DOHH2 (cell line): ENCODE measurements at regions not wholly inside any gene's neighbourhood (a gene's known extent, or its start where the extent isn't known, plus 50 kb on each side); places are given as distances from the start of the nearest gene placed in this dataset.

Source experiments
- H3F3A ChIP-seq: fragments of 200-600 bp; sonication (generic), shearing (Covaris generic); 2 replicates; pipeline ENCODE4 v1.6.0; 2016; ENCODE audit warnings: antibody characterized with exemption, mild to moderate bottlenecking; ENCODE audit not compliant: control insufficient read depth, insufficient read depth
- H3K27ac ChIP-seq: fragments of 200-600 bp; sonication (generic); 2 replicates; pipeline ENCODE4 v1.5.1; 2014; ENCODE audit warnings: low read depth, mild to moderate bottlenecking, low read length, moderate library complexity
- H3K27me3 ChIP-seq: fragments of 200-600 bp; sonication (generic); 2 replicates; pipeline ENCODE4 v1.6.1; 2014; ENCODE audit warnings: mild to moderate bottlenecking, low read length, mixed read lengths; ENCODE audit not compliant: control insufficient read depth
- H3K36me3 ChIP-seq: fragments of 200-600 bp; sonication (generic); 2 replicates; pipeline ENCODE4 v1.6.1; 2014; ENCODE audit warnings: mild to moderate bottlenecking, low read length, moderate library complexity, mixed read lengths; ENCODE audit not compliant: control insufficient read depth
- H3K4me1 ChIP-seq: fragments of 200-600 bp; sonication (generic); 2 replicates; pipeline ENCODE4 v1.6.1; 2014; ENCODE audit warnings: mild to moderate bottlenecking, low read length, mixed read lengths; ENCODE audit not compliant: control insufficient read depth
- H3K4me2 ChIP-seq: fragments of 200-600 bp; sonication (generic); 2 replicates; pipeline ENCODE4 v1.6.0; 2014; ENCODE audit warnings: mild to moderate bottlenecking, low read length, moderate library complexity
- H3K4me3 ChIP-seq: fragments of 200-600 bp; sonication (generic); 2 replicates; pipeline ENCODE4 v1.5.1; 2014; ENCODE audit warnings: mild to moderate bottlenecking, low read length, mixed read lengths
- H3K79me2 ChIP-seq: fragments of 200-600 bp; sonication (generic); 2 replicates; pipeline ENCODE4 v1.6.1; 2014; ENCODE audit warnings: mild to moderate bottlenecking, low read length, mixed read lengths; ENCODE audit not compliant: control insufficient read depth
- H3K9me2 ChIP-seq: fragments of 200-600 bp; sonication (generic); replicated peaks from 2 replicates; pipeline ENCODE4 v1.6.1; 2014; ENCODE audit warnings: mild to moderate bottlenecking, low read length, mixed read lengths; ENCODE audit not compliant: control insufficient read depth
- H3K9me3 ChIP-seq: fragments of 200-600 bp; sonication (generic); 2 replicates; pipeline ENCODE4 v1.6.1; 2014; ENCODE audit warnings: antibody characterized with exemption, low read length, mixed read lengths; ENCODE audit not compliant: control insufficient read depth, insufficient read depth
- H4K20me1 ChIP-seq: fragments of 200-600 bp; sonication (generic); 2 replicates; pipeline ENCODE4 v1.6.0; 2014; ENCODE audit warnings: low read depth, mild to moderate bottlenecking, antibody characterized with exemption, low read length, moderate library complexity; ENCODE audit not compliant: control insufficient read depth, insufficient read depth
- CTCF ChIP-seq: fragments of 200-600 bp; sonication (generic); IDR thresholded peaks from one replicate; pipeline ENCODE4 v1.5.1; 2014; ENCODE audit warnings: antibody characterized with exemption, mild to moderate bottlenecking, low read depth, low read length; ENCODE audit not compliant: poor library complexity, severe bottlenecking
- EZH2phosphoT487 ChIP-seq: fragments of 200-600 bp; sonication (generic); IDR thresholded peaks from 2 replicates; pipeline ENCODE4 v1.6.1; 2017; ENCODE audit warnings: borderline replicate concordance, mild to moderate bottlenecking, antibody characterized with exemption, low read length, moderate library complexity, mixed read lengths

GRCh38 chr15:25582886-25583285 is 144.1 kb upstream of the UBE3A start:
- Histone ChIP-seq H3K27me3 (no peaks in the 10 kb centered on the region), H3K4me2 (no peak overlapping the region), H3K4me1 (no peaks in the 10 kb centered on the region), H4K20me1 (no peaks in the 10 kb centered on the region), H3K4me3 (no peak overlapping the region), H3K9me3 (peaks cover 3% of the 10 kb centered on the region; the same call in 1 of the 2 replicates), H3K27ac (no peak overlapping the region), H3F3A (no peaks in the 10 kb centered on the region), H3K9me2 (no peaks in the 10 kb centered on the region), H3K36me3 (no peaks in the 10 kb centered on the region), H3K79me2 (no peaks in the 10 kb centered on the region)
- TF ChIP-seq CTCF (no peak), EZH2phosphoT487 (no peak)

- Histone ChIP-seq H3K27me3 (no peaks in the 10 kb centered on the region), H3K4me2 (no peak overlapping the region), H3K9me3 (peaks cover 3% of the 10 kb centered on the region; the same call in 1 of the 2 replicates), H3F3A (no peaks in the 10 kb centered on the region), H3K36me3 (no peaks in the 10 kb centered on the region), H3K4me1 (no peaks in the 10 kb centered on the region), H3K9me2 (no peaks in the 10 kb centered on the region), H3K79me2 (no peaks in the 10 kb centered on the region), H3K27ac (no peak overlapping the region), H3K4me3 (no peak overlapping the region), H4K20me1 (no peaks in the 10 kb centered on the region)
- TF ChIP-seq CTCF: no peak
- no peak for TF ChIP-seq EZH2phosphoT487
These were observed 140.3 kb upstream of the UBE3A start for GRCh38 chr15:25579127-25579526.

GRCh38 chr15:25572191-25572590 is 133.4 kb upstream of the UBE3A start:
- no peak overlapping the region for H3K27ac ChIP-seq
- H3F3A ChIP-seq: no peaks in the 10 kb centered on the region
- peaks cover 7% of the 10 kb centered on the region; the same call in 1 of the 2 replicates for H3K9me3 ChIP-seq
- H3K4me3 ChIP-seq: no peak overlapping the region
- no peaks in the 10 kb centered on the region for H4K20me1 ChIP-seq
- no peak overlapping the region for H3K4me2 ChIP-seq
- no peaks in the 10 kb centered on the region for H3K36me3 ChIP-seq
- H3K79me2 ChIP-seq: no peaks in the 10 kb centered on the region
- TF ChIP-seq CTCF (no peak), EZH2phosphoT487 (no peak)
- no peaks in the 10 kb centered on the region for H3K4me1 ChIP-seq
- H3K27me3 ChIP-seq: no peaks in the 10 kb centered on the region
- H3K9me2 ChIP-seq: no peaks in the 10 kb centered on the region
